Endothelial cell of umbilical vein (primary cell): ENCODE measurements at regions not wholly inside any gene's neighbourhood (a gene's known extent, or its start where the extent isn't known, plus 50 kb on each side); places are given as distances from the start of the nearest gene placed in this dataset.

ENCODE experiments used
- POLR2A ChIP-seq: IDR thresholded peaks from 2 replicates; pipeline ENCODE4 v1.6.1; 2012; ENCODE audit warnings: low read depth, mild to moderate bottlenecking, control low read depth, low read length
- POLR2AphosphoS5 ChIP-seq: IDR thresholded peaks from 2 replicates; pipeline ENCODE4 v1.6.1; 2012; ENCODE audit warnings: low read depth, mild to moderate bottlenecking, control low read depth, low read length, moderate library complexity; ENCODE audit not compliant: insufficient read depth

DNA sequence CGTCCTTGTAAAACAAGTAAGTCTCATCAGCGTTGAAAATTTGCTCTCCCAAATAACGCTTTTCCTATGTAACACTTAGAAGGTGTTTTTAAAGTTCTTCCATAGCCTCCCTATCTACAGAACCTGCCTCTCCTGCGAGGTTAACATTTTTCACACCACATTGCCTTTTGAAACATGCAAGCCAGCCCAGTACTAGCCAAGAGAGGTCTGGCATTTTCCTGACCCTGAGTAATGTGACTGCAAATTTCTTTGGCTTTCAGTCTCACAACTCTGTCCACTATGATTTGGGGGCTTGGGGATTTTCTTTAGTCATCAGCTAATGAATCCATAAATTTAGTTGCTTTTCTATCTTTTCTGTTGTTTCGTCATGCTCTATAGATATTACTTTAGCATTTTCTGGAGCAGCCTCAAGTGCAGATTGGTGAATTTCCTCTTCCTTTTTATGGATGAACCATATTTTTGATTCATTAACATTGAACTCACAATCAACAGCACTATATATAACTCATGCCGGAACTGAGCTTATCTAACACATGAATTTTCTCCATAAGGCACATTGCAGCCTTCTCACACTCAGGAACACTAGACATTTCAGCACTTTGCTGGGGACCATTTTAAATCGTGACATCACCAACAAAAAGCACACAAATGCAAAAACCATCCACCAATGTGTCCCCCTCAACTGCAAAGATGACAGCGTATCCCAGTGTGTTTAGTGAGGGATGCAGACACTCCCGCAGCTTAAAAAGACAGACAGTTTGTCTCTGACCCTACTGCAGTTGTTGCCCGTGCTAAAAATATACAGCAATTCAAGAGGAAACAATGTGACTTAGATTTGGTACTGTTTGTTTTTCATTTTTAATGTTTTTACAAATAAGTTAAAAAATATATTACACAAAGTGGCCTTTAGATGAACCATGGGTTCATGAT lies 77.2 kb upstream of the SPATA31C2 start:
- TF ChIP-seq POLR2A: no peak
- TF ChIP-seq POLR2AphosphoS5: no peak
